Peyer's patch (tissue), 4 donors: ENCODE measurements at regions not wholly inside any gene's neighbourhood (a gene's known extent, or its start where the extent isn't known, plus 50 kb on each side); places are given as distances from the start of the nearest gene placed in this dataset.
"Not testable (repeated sequence)": the region's sequence is repeated elsewhere in the genome, so short reads cannot be mapped to it uniquely, and the experiment has no call there.

Experiments
- CTCF ChIP-seq, 6 experiments: fragments of 450-650 bp in 4 of 6; fragments of 200-600 bp in 2 of 6; sonication (generic) in 1 of 6; IDR thresholded peaks; one replicate each; pipeline ENCODE4 v1.5.1; 2017 to 2019; ENCODE audit warnings: antibody characterized with exemption in 6 of 6, mild to moderate bottlenecking in 3 of 6, moderate library complexity in 1 of 6
- POLR2A ChIP-seq, 2 donors: fragments of 450-650 bp; IDR thresholded peaks; one replicate each; pipeline ENCODE4 v1.5.1; 2017; ENCODE audit warnings: antibody characterized with exemption in 2 of 2, mild to moderate bottlenecking in 2 of 2, moderate library complexity in 2 of 2

- not testable (repeated sequence) for TF ChIP-seq CTCF, POLR2A (IDR thresholded peaks at IDR 0.05)
These were observed 62.8 kb downstream of the NBPF8 start for GRCh38 chr1:120477663-120478062.
